ENCODE measurements at regions not wholly inside any gene's neighbourhood (a gene's known extent, or its start where the extent isn't known, plus 50 kb on each side); places are given as distances from the start of the nearest gene placed in this dataset.
"Not testable (repeated sequence)": the region's sequence is repeated elsewhere in the genome, so short reads cannot be mapped to it uniquely, and the experiment has no call there.

DNA sequence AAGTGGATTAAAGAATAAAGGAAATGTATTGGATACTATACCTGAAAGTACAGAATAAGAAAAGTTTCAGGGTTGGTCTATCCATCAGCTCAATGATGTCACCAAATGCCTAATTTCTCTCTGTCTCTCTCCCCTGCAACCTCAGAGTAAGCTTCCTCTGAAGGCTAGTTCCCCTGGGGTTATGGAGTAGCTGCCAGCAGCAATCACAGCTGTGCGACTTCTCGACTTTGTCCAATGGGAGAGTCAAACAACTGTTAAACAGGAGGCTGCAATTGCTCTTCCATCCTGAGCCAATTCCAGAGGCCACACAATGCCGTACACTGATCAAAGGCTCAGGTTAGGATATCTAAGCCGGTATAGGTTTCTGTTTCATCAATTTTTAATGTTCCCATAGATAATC, 95.3 kb upstream of the FANCL start:
- Mint-ChIP-seq H3K27me3 (peaks cover 10% of the 10 kb centered on the region), H3K9me3 (peaks cover under 1% of the 10 kb centered on the region), H3K4me3 (no peak overlapping the region), H3K4me1 (ENCODE audit: low read depth) (no peaks in the 10 kb centered on the region), H3K36me3 (ENCODE audit: low read depth) (peaks cover under 1% of the 10 kb centered on the region), H3K27ac (no peak overlapping the region)

DNA sequence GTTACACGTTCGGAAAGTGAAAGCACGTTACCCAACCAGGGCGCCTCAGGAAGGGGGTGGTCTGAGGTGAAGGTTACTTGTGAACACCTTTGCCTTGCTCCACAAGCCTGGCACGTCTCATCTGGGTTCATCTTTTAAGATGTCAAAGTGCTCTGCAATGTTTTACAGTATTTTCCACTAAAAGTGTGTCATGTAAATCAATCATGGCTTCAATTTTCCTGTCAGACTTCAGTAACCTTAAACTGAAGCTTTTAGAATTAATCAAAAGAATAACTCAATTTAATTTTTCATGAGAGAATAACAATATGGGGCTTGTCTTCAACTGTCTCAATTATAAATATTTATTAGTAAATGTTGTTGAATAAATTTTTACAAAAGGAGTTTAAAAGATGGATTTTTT, 93.3 kb upstream of the FANCL start:
- H3K4me3 Mint-ChIP-seq, result no peak overlapping the region
- no peaks in the 10 kb centered on the region for H3K9me3 Mint-ChIP-seq
- H3K36me3 Mint-ChIP-seq (ENCODE audit: low read depth), result no peaks in the 10 kb centered on the region
- no peak overlapping the region for H3K27ac Mint-ChIP-seq
- peaks cover 7% of the 10 kb centered on the region for H3K27me3 Mint-ChIP-seq
- no peaks in the 10 kb centered on the region for H3K4me1 Mint-ChIP-seq (ENCODE audit: low read depth)

GRCh38 chr2:58325296-58325895, 84.3 kb upstream of the FANCL start:
- H3K4me1 Mint-ChIP-seq (ENCODE audit: low read depth); H3K9me3 Mint-ChIP-seq; H3K4me3 Mint-ChIP-seq; H3K27me3 Mint-ChIP-seq; H3K36me3 Mint-ChIP-seq (ENCODE audit: low read depth); H3K27ac Mint-ChIP-seq: not testable (repeated sequence)

DNA sequence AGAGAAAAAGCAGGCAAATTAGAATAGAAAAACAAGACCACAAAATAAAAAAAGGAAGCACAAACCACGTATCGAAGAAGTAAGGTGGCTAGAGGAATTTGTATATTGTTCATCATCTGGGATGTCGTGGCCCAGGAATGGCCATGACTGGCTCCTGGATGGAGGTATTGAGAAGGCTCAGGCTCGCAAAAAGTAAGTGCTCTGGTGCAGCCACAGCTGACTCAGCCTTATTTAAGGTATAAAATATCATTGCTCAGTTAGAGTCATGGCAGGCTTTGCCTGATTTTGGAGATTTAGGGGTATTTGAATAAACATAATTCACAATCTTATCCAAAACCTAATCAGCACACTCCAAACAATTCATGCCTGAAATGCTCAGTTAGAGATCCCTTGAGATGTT, 78.4 kb upstream of the FANCL start:
- Mint-ChIP-seq H3K27me3 (peaks cover 10% of the 10 kb centered on the region), H3K4me3 (no peak overlapping the region), H3K4me1 (ENCODE audit: low read depth) (no peaks in the 10 kb centered on the region), H3K9me3 (no peaks in the 10 kb centered on the region), H3K36me3 (ENCODE audit: low read depth) (no peaks in the 10 kb centered on the region), H3K27ac (no peak overlapping the region)

DNA sequence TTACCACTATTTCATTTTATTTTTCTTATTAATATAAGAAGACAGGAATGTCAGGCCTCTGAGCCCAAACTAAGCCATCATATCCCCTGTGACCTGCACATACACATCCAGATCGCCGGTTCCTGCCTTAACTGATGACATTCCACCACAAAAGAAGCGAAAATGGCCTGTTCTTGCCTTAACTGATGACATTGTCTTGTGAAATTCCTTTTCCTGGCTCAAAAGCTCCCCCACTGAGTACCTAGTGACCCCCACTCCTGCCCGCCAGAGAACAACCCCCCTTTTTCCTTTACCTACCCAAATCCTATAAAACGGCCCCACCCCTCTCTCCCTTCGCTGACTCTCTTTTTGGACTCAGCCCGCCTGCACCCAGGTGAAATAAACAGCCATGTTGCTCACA, 77.8 kb upstream of the FANCL start:
- H3K9me3 Mint-ChIP-seq; H3K27ac Mint-ChIP-seq; H3K36me3 Mint-ChIP-seq (ENCODE audit: low read depth); H3K4me1 Mint-ChIP-seq (ENCODE audit: low read depth); H3K4me3 Mint-ChIP-seq; H3K27me3 Mint-ChIP-seq: not testable (repeated sequence)

DNA sequence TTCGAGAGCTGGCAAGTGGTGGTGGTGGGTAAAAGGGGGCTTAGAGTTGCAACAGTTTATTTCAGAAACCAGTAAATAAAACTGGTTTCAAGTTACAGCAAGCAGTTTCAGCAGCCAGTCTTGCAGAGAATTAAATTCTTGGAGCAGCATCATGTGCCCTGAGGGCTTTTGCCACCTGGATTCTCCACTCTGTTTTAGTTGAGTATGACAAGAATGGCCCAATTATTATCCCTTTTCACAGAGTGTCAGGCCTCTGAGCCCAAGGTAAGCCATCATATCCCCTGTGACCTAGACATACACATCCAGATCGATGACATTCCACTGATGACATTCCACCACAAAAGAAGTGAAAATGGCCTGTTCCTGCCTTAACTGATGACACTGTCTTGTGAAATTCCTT, 72.8 kb upstream of the FANCL start:
- Mint-ChIP-seq H3K27me3 (no peaks in the 10 kb centered on the region), H3K4me3 (no peak overlapping the region), H3K4me1 (ENCODE audit: low read depth) (no peaks in the 10 kb centered on the region), H3K36me3 (ENCODE audit: low read depth) (no peaks in the 10 kb centered on the region), H3K27ac (no peak overlapping the region), H3K9me3 (no peaks in the 10 kb centered on the region)

DNA sequence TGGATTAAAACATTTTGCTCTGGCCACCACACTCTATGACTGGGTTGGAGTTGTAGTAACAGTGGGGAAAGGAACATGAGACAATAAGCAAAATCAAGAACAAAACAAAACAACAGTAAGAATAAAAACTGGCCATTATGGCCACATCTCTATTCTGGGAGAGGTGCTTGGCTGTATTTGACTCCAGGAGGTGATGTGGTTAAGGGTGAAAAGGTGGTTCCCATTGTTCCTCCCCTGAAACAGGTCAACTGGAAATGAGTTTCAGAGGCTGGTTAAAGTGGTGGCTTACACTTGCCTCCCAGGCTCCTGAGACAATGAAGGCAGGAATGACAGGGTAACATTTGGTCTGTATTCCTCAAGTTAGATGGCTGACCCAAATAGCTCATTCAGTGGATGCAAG, 67.3 kb upstream of the FANCL start:
- no peaks in the 10 kb centered on the region for H3K4me1 Mint-ChIP-seq (ENCODE audit: low read depth)
- H3K36me3 Mint-ChIP-seq (ENCODE audit: low read depth), result no peaks in the 10 kb centered on the region
- H3K27ac Mint-ChIP-seq, result no peak overlapping the region
- H3K9me3 Mint-ChIP-seq, result no peaks in the 10 kb centered on the region
- H3K4me3 Mint-ChIP-seq, result no peak overlapping the region
- peaks cover 7% of the 10 kb centered on the region for H3K27me3 Mint-ChIP-seq

DNA sequence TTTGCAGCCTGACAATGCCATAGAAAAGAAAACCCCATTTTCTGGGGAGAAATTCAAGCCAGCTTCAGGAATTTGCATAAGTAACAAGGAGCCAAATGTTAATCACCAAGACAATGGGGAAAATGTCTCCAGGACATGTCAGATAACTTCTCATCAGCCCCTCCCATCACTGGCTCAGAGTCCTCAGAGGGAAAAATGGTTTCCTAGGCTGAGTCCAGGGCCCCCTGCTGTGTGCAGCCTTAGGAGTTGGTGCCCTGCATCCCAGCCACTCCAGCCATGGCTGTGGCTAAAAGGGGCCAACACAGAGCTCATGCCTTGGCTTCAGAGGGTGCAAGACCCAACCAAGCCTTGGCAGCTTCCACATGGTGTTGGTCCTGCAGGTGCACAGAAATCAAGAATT, 63.7 kb upstream of the FANCL start:
- Mint-ChIP-seq H3K27ac (no peak overlapping the region), H3K36me3 (ENCODE audit: low read depth) (no peaks in the 10 kb centered on the region), H3K9me3 (no peaks in the 10 kb centered on the region), H3K4me3 (no peak overlapping the region), H3K27me3 (peaks cover 20% of the 10 kb centered on the region), H3K4me1 (ENCODE audit: low read depth) (no peaks in the 10 kb centered on the region)

DNA sequence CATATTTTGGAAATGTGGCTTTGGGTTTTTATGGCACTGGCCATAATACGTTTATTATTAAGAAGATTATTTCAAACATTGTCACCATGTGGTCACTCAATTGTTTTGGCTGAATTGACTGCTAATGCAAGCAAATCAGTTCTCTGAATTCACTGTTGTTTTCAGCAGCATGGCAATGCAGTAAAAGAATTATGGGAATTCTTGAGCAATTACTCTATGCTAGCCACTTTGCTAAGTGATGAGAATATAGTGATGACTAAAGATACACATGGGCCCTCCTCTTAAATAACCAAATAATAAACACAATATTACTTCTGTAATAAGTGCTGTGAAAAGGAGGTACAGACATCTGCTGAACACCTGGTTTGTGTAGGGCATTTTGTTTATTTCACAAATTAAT, 58.0 kb upstream of the FANCL start:
- Mint-ChIP-seq H3K36me3 (ENCODE audit: low read depth) (no peaks in the 10 kb centered on the region), H3K9me3 (no peaks in the 10 kb centered on the region), H3K27ac (no peak overlapping the region), H3K4me3 (no peak overlapping the region), H3K27me3 (peaks cover 20% of the 10 kb centered on the region), H3K4me1 (ENCODE audit: low read depth) (no peaks in the 10 kb centered on the region)

DNA sequence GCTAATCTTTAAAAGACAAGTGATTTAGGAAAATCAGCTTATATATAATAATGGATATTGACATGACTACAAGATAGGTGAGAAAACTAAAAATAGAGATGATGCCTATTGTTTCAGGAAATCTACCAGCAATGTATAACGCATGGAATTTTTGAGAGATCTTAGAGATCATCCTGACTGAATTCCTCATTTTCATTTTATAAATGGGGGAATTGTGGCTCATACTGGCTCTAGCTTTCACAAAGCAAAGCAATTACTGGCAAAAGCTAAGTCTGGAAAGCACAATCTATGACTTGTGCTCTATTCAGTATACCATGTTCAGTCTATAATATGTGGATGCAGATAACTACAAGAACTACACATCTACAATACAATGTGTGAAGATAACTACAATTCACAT, 51.9 kb upstream of the FANCL start:
- H3K4me1 Mint-ChIP-seq (ENCODE audit: low read depth), result no peaks in the 10 kb centered on the region
- H3K27me3 Mint-ChIP-seq, result peaks cover 11% of the 10 kb centered on the region
- no peak overlapping the region for H3K4me3 Mint-ChIP-seq
- H3K9me3 Mint-ChIP-seq, result no peaks in the 10 kb centered on the region
- no peak overlapping the region for H3K27ac Mint-ChIP-seq
- no peaks in the 10 kb centered on the region for H3K36me3 Mint-ChIP-seq (ENCODE audit: low read depth)

GRCh38 chr2:58291726-58292438, 50.8 kb upstream of the FANCL start:
- Mint-ChIP-seq H3K4me3 (no peak overlapping the region), H3K4me1 (ENCODE audit: low read depth) (no peaks in the 10 kb centered on the region), H3K9me3 (no peaks in the 10 kb centered on the region), H3K27me3 (peaks cover 11% of the 10 kb centered on the region), H3K27ac (no peak overlapping the region), H3K36me3 (ENCODE audit: low read depth) (no peaks in the 10 kb centered on the region)
